Esophagus mucosa (tissue), 1 donor: ENCODE measurements at regions not wholly inside any gene's neighbourhood (a gene's known extent, or its start where the extent isn't known, plus 50 kb on each side); places are given as distances from the start of the nearest gene placed in this dataset.

Experiments
- ATAC-seq: fragments of 200-7000 bp; cut with Tn5 transposase; one replicate; pipeline ENCODE4 v1.9.1; 2020
- donor health status: DM: yes; HTN: yes; CAD: no.

GRCh38 chr18:78582898-78583738 lies 396.5 kb upstream of the SALL3 start:
- no peak for ATAC-seq

GRCh38 chr18:78583739-78584458 lies 395.7 kb upstream of the SALL3 start:
- no peak for ATAC-seq

- no peak for ATAC-seq
These were observed 395.1 kb upstream of the SALL3 start for GRCh38 chr18:78584459-78585022.

GRCh38 chr18:78586586-78586985 lies 393.0 kb upstream of the SALL3 start:
- no peak for ATAC-seq

GRCh38 chr18:78587096-78587495 lies 392.5 kb upstream of the SALL3 start:
- ATAC-seq: no peak

- no peak for ATAC-seq
These were observed 391.7 kb upstream of the SALL3 start for GRCh38 chr18:78587626-78588600.

GRCh38 chr18:78589916-78590437 lies 389.6 kb upstream of the SALL3 start:
- ATAC-seq: no peak

GRCh38 chr18:78595453-78595852 lies 384.2 kb upstream of the SALL3 start:
- ATAC-seq: peak; percentile 98

GRCh38 chr18:78595924-78596573 lies 383.6 kb upstream of the SALL3 start:
- ATAC-seq: no peak

GRCh38 chr18:78596794-78597345 lies 382.7 kb upstream of the SALL3 start:
- ATAC-seq: peak; percentile 56

- no peak for ATAC-seq
These were observed 378.3 kb upstream of the SALL3 start for GRCh38 chr18:78601349-78601748.

GRCh38 chr18:78601923-78602322 lies 377.7 kb upstream of the SALL3 start:
- no peak for ATAC-seq

GRCh38 chr18:78602430-78602829 lies 377.2 kb upstream of the SALL3 start:
- ATAC-seq: no peak

- no peak for ATAC-seq
These were observed 376.3 kb upstream of the SALL3 start for GRCh38 chr18:78603102-78603983.

GRCh38 chr18:78605255-78605654 lies 374.4 kb upstream of the SALL3 start:
- no peak for ATAC-seq

GRCh38 chr18:78607221-78607620 lies 372.4 kb upstream of the SALL3 start:
- peak; percentile 82 for ATAC-seq

- no peak for ATAC-seq
These were observed 371.8 kb upstream of the SALL3 start for GRCh38 chr18:78607784-78608183.

- ATAC-seq: no peak
These were observed 369.4 kb upstream of the SALL3 start for GRCh38 chr18:78610179-78610578.

GRCh38 chr18:78611201-78611800 lies 368.3 kb upstream of the SALL3 start:
- ATAC-seq: no peak

GRCh38 chr18:78611869-78612268 lies 367.7 kb upstream of the SALL3 start:
- no peak for ATAC-seq
